ENCODE measurements at regions not wholly inside any gene's neighbourhood (a gene's known extent, or its start where the extent isn't known, plus 50 kb on each side); places are given as distances from the start of the nearest gene placed in this dataset.

GRCh38 chr5:92627186-92627585 is 953.8 kb downstream of the NR2F1-AS1 start:
- TF ChIP-seq EP300 (IDR thresholded peaks at IDR 0.05): no peak
- TF ChIP-seq, protein P1, sequence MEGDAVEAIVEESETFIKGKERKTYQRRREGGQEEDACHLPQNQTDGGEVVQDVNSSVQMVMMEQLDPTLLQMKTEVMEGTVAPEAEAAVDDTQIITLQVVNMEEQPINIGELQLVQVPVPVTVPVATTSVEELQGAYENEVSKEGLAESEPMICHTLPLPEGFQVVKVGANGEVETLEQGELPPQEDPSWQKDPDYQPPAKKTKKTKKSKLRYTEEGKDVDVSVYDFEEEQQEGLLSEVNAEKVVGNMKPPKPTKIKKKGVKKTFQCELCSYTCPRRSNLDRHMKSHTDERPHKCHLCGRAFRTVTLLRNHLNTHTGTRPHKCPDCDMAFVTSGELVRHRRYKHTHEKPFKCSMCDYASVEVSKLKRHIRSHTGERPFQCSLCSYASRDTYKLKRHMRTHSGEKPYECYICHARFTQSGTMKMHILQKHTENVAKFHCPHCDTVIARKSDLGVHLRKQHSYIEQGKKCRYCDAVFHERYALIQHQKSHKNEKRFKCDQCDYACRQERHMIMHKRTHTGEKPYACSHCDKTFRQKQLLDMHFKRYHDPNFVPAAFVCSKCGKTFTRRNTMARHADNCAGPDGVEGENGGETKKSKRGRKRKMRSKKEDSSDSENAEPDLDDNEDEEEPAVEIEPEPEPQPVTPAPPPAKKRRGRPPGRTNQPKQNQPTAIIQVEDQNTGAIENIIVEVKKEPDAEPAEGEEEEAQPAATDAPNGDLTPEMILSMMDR (IDR thresholded peaks at IDR 0.05): no peak
